DMS53 (cell line): ENCODE measurements at regions not wholly inside any gene's neighbourhood (a gene's known extent, or its start where the extent isn't known, plus 50 kb on each side); places are given as distances from the start of the nearest gene placed in this dataset.

Experiments used
- DNase-seq: peaks from one replicate; lab custom pipeline; 2025; lab: John Stamatoyannopoulos, UW

- no peak for DNase-seq
Observed at GRCh38 chr3:65114041-65114440, 426.2 kb upstream of the ADAMTS9 start.

DNA sequence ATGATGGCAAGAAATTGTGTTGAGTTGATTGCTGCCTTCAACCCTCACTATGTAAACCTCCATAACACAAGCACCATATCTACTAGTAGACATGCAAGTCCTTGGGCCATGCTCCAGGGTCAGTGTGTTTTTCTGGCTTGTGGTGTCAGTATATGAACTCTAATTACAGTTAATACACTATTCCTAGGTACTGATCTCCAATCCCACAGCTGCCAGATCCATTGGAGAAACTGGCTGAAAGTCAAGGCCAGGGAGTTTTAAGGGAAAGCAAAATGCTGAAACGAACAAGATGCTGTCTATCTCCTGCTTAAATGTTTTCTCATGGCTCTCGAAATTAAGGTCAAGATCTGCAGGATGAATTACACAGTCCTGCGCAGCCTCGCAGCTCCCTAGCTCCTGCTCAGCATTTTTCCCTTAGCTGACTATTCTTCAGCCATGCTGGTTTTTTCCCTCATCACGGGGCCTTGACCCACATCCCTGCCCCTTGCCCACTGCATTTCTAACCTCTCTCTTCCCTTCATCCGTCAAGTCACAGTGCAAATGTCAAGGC is 425.0 kb upstream of the ADAMTS9 start:
- DNase-seq: no peak

- DNase-seq: no peak
Observed at GRCh38 chr3:65110661-65111060, 422.9 kb upstream of the ADAMTS9 start.

GRCh38 chr3:65109966-65110500 is 422.2 kb upstream of the ADAMTS9 start:
- DNase-seq: no peak

DNA sequence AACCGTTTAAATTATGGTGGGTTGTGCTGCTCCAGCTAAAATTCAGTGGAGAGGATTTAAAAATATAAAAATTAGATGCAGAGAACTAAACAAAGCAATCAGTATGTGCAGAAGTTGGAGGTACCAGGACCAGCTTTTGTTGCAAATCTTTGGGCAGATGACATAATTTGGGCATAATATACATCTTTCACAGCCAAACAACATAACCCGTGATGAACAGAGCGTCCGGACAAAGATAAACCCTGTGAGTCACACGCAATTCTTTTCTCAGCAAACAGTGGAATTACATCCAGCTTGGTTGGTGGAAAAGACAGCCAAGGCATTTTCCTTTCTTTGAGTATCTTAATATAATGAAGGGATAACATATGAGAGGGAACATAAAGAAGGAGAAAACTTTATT is 419.4 kb upstream of the ADAMTS9 start:
- no peak for DNase-seq

DNA sequence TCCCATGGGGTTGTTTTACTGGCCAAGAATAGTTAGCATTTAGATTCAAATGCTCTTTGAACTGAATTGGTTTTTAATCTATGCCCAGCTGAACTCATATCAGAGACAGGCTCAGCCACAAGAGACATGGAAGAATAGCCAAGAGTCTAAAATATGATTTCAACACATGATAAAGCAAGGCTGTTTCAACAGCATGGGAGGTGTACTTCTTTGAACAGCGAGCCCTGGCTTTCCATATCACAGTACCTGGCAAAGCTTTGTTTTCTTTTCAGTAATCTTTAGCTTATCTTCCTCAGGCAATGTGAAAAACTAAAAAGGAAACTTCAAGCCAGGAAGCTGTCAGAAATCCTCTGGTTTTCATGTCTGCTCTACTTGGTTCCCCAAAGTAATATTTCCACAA is 413.6 kb upstream of the ADAMTS9 start:
- DNase-seq: no peak

DNA sequence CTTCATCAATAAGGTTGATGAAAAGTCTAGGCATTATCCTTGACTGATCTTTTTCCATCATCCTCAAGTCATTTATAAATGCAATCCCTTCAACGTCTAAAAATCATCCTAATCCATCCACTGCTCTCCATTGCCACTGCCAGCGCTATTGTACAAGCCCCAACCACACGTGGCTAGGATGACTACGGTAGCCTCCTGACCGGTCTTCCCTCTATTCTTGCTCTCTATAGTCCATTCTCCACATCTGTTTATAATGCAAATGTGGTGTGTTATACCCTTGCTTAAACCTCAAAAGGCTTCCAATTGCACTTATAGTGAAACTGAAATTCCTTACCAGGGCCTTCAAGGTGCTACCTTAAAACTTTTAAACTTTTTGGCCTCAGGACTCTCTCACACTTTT is 410.6 kb upstream of the ADAMTS9 start:
- no peak for DNase-seq

GRCh38 chr3:65096110-65096745 is 408.4 kb upstream of the ADAMTS9 start:
- no peak for DNase-seq

DNA sequence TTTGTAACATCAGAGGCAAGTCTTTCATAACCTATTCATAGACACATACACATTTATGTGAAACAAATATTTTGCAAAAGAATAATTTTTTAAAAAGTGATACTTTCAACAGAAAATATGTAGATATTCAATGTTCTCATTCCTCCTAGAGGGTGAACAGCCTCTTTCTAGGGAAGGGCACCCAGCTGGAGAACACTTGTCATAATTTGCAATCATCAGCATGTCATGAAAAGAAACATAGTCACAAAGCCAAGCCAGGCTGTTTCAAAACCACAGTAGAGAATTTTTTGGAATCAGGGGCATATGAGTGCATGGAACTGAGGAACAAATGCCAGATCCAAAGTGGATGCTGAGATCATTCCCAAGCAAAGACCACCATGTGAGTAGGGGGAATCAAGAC is 406.9 kb upstream of the ADAMTS9 start:
- DNase-seq: no peak

- DNase-seq: no peak
Observed at GRCh38 chr3:65093641-65094040, 405.8 kb upstream of the ADAMTS9 start.

- DNase-seq: no peak
Observed at GRCh38 chr3:65091565-65091964, 403.8 kb upstream of the ADAMTS9 start.

DNA sequence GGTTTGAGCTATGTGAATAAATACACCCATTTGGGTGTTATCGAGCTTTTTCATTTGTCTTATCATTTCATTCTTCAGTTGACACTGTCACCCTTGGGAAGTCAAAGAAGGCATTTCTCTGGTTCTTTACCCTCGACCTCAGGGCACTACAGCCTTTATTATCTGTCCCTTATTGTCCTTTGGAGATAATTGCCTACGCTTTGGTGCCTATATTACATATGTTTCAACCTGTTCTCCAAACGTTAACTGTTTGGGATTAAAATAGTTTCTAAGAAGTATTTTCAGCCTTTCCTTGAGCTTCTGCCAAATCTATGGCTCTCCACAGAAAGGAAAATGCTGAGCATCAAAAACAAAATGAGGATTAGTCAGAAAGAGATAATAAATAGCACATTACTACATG is 395.4 kb upstream of the ADAMTS9 start:
- DNase-seq: no peak

GRCh38 chr3:65081536-65081935 is 393.7 kb upstream of the ADAMTS9 start:
- DNase-seq: no peak

- peak; percentile 12 for DNase-seq
Observed at GRCh38 chr3:65080432-65080831, 392.6 kb upstream of the ADAMTS9 start.

GRCh38 chr3:65079560-65079959 is 391.8 kb upstream of the ADAMTS9 start:
- no peak for DNase-seq

GRCh38 chr3:65078748-65079147 is 390.9 kb upstream of the ADAMTS9 start:
- DNase-seq: no peak

GRCh38 chr3:65077124-65077523 is 389.3 kb upstream of the ADAMTS9 start:
- no peak for DNase-seq

GRCh38 chr3:65070968-65071367 is 383.2 kb upstream of the ADAMTS9 start:
- no peak for DNase-seq

- DNase-seq: no peak
Observed at GRCh38 chr3:65060904-65061303, 373.1 kb upstream of the ADAMTS9 start.

DNA sequence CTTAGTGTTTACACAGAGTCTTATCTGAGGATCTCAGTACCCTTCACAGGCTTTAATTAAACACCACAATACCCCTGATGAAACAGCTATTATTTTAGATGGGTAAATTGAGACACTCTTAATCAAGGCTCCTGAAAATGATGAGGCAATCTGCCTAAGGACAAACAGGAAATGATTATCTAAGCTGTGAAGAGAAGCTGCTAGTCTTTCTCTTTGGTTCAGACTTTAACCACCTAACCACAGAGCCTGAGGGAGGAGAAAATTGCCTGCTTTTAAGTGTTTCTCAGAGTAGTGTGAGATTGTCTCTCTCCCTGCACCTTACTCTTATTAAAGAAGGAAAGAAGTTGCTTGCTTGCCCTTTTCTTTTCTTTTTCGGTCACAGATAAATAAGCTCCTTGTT is 364.3 kb upstream of the ADAMTS9 start:
- no peak for DNase-seq

- DNase-seq: no peak
Observed at GRCh38 chr3:65048151-65048550, 360.4 kb upstream of the ADAMTS9 start.

GRCh38 chr3:65045138-65045537 is 357.3 kb upstream of the ADAMTS9 start:
- no peak for DNase-seq

DNA sequence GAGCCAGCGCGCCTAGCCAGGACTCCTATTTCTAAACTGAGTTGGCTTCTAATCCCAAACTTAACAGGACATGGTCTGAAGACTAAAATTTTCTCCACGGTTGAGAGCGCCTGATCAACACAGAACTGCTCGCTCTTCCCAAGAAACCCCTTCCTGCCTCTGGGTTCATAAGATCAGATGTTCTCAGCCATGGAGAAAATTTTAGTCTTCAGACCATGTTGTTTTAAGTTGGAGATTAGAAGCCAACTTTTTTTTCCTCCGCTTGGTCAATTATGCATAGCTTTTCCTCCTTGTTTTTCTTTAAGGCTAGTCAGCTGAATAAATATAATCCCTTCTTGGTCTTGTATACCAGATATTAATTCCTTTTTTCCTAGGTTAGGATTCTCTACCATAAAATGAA is 356.6 kb upstream of the ADAMTS9 start:
- DNase-seq: no peak

DNA sequence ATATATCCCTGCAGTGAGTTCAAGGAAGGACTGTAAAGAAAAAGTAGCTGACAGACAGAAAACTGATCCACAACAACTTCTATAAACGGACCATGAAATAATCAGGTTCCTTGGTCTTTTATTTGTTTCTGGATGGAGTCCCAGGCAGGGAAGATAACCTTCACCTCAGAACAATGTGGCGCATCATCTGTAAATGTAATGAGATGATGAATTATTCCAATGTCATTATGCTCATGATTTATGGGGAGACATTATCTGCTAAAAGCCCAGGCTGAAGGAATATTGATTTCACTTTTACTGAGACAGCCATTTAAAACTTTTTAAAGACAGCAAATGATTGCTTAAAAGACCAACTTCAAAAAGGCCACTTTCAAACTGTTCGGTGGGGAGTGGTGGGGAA is 354.9 kb upstream of the ADAMTS9 start:
- DNase-seq: no peak
